ENCODE measurements at regions not wholly inside any gene's neighbourhood (a gene's known extent, or its start where the extent isn't known, plus 50 kb on each side); places are given as distances from the start of the nearest gene placed in this dataset.

DNA sequence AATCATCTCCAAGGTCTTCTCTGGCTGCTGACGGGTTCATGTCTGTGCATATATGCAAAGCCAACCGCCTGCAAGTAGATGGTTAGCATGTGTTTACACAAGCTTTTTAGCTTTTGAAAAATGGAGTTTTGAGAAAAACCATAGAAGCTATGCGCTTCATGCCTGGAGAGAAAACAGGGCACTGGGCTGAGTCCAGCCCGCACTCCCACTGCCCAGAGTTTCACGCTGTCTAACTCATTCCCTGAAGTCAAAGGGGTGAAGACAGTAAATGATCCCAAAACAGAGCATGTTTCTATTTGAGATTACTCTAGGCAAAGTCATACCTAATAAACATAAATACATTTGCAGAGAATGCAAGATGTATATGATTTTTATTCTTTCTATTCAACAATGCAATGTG, 278.8 kb downstream of the IRX2 start:
- TF ChIP-seq, protein P1, sequence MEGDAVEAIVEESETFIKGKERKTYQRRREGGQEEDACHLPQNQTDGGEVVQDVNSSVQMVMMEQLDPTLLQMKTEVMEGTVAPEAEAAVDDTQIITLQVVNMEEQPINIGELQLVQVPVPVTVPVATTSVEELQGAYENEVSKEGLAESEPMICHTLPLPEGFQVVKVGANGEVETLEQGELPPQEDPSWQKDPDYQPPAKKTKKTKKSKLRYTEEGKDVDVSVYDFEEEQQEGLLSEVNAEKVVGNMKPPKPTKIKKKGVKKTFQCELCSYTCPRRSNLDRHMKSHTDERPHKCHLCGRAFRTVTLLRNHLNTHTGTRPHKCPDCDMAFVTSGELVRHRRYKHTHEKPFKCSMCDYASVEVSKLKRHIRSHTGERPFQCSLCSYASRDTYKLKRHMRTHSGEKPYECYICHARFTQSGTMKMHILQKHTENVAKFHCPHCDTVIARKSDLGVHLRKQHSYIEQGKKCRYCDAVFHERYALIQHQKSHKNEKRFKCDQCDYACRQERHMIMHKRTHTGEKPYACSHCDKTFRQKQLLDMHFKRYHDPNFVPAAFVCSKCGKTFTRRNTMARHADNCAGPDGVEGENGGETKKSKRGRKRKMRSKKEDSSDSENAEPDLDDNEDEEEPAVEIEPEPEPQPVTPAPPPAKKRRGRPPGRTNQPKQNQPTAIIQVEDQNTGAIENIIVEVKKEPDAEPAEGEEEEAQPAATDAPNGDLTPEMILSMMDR (IDR thresholded peaks at IDR 0.05 in 8 of 11, conservative IDR thresholded peaks at IDR 0.05 in 3 of 11) = no peak
- no peak for TF ChIP-seq POLR2AphosphoS5 (IDR thresholded peaks at IDR 0.05)

Measured in spleen (tissue), 7 donors.